ENCODE measurements at regions not wholly inside any gene's neighbourhood (a gene's known extent, or its start where the extent isn't known, plus 50 kb on each side); places are given as distances from the start of the nearest gene placed in this dataset.
"Not testable (repeated sequence)": the region's sequence is repeated elsewhere in the genome, so short reads cannot be mapped to it uniquely, and the experiment has no call there.

DNA sequence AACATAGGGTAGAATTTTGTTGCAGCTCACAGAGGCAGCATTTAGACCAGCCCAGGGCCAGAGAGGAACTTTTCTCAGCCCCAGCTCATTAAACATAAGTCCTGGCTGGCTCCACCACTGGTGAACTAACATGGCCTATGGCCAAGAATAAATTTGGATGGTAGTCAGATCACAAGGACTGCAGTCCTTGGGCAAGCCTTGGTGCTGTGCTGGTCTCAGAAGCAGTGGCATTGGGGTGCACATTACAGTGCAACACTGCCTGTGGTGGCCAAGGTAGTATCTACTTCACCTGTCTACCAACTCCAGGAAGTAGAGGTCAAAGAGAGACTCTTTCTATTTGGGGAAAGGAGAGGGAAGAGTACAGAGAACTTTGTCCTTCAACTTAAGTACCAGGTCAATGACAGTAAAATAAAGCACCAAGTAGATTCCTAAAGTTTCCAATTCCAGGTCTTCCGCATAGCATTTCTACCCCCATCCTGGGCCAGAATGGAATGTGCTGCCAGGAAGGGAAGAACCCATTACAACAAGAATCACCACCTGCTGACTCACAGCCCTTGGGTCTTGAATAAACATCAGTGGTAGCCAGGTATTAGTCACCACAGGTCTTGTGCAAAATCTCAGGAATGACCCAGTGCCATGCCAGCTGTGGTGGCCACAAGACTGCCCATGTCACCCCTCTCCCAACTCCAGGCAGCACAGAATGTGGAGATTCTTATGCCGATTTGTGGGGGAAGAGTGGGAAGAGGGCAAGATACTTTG lies 155.4 kb upstream of the FSIP2 start:
- Histone ChIP-seq H3K27ac (no peak overlapping the region), H3K36me3 (no peaks in the 10 kb centered on the region), H3K9me3 (no peaks in the 10 kb centered on the region), H3K4me1 (replicated peaks) (no peaks in the 10 kb centered on the region), H3K27me3 (replicated peaks; ENCODE audit: insufficient read depth) (no peaks in the 10 kb centered on the region), H3K4me3 (no peak overlapping the region)
- DNase-seq (ENCODE audit: low spot score) = no peak
- intact Hi-C loops (cut with DNase I) = no loop called here
- WGBS = 98% methylated on average over 2 of the region's 2 CpGs
- TF ChIP-seq POLR2A (IDR thresholded peaks at IDR 0.05) (no peak), CTCF (IDR thresholded peaks at IDR 0.05) (no peak), POLR2AphosphoS5 (IDR thresholded peaks at IDR 0.05) (no peak)

- H3K4me1 ChIP-seq (replicated peaks); DNase-seq (ENCODE audit: low spot score); H3K4me3 ChIP-seq; H3K9me3 ChIP-seq; intact Hi-C loops (cut with DNase I); H3K27ac ChIP-seq; H3K36me3 ChIP-seq; H3K27me3 ChIP-seq (replicated peaks; ENCODE audit: insufficient read depth): not testable (repeated sequence)
- WGBS = 75% methylated on average over 5 of the region's 5 CpGs
Measured at GRCh38 chr2:185585165-185585564, 153.4 kb upstream of the FSIP2 start.

GRCh38 chr2:185591276-185591675 lies 147.3 kb upstream of the FSIP2 start:
- H3K36me3 ChIP-seq; H3K4me3 ChIP-seq; H3K4me1 ChIP-seq (replicated peaks); H3K27me3 ChIP-seq (replicated peaks; ENCODE audit: insufficient read depth); H3K27ac ChIP-seq; intact Hi-C loops (cut with DNase I); H3K9me3 ChIP-seq; DNase-seq (ENCODE audit: low spot score): not testable (repeated sequence)
- WGBS = 74% methylated on average over 14 of the region's 14 CpGs

- intact Hi-C loops (cut with DNase I) = no loop called here
- Histone ChIP-seq H3K9me3 (no peaks in the 10 kb centered on the region), H3K4me3 (no peak overlapping the region), H3K36me3 (no peaks in the 10 kb centered on the region), H3K27ac (no peak overlapping the region), H3K27me3 (replicated peaks; ENCODE audit: insufficient read depth) (no peaks in the 10 kb centered on the region), H3K4me1 (replicated peaks) (no peaks in the 10 kb centered on the region)
- DNase-seq (ENCODE audit: low spot score) = no peak
- TF ChIP-seq CTCF (IDR thresholded peaks at IDR 0.05) (no peak), POLR2A (IDR thresholded peaks at IDR 0.05) (no peak), POLR2AphosphoS5 (IDR thresholded peaks at IDR 0.05) (no peak)
- WGBS = 71% methylated on average over 1 of the region's 1 CpG
Measured at GRCh38 chr2:185607945-185608344, 130.7 kb upstream of the FSIP2 start.

DNA sequence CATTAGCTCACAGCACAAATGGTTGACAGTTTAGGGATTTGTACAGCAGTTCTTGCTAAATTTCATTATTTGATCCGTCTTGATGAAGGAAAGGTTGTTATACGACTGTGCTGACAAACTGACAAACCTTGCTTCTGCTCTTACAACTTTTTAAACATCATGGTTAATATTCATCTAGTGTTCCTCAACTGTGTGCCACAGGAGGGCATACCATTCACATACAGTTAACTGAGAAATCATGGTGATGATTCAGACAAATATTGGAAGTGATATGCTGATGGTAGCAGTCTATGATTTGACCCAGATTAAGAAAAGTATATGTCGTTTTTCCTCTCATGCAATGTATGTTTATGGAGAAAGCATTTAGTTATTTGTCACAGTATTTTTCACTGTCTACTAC lies 129.8 kb upstream of the FSIP2 start:
- 46% methylated on average over 3 of the region's 3 CpGs for WGBS
- no peak for TF ChIP-seq POLR2A (IDR thresholded peaks at IDR 0.05)
- TF ChIP-seq CTCF (IDR thresholded peaks at IDR 0.05) = no peak
- no peak for TF ChIP-seq POLR2AphosphoS5 (IDR thresholded peaks at IDR 0.05)
- Histone ChIP-seq H3K4me3 (no peak overlapping the region), H3K4me1 (replicated peaks) (no peaks in the 10 kb centered on the region), H3K27ac (no peak overlapping the region), H3K36me3 (no peaks in the 10 kb centered on the region), H3K9me3 (no peaks in the 10 kb centered on the region), H3K27me3 (replicated peaks; ENCODE audit: insufficient read depth) (no peaks in the 10 kb centered on the region)
- intact Hi-C loops (cut with DNase I) = no loop called here
- DNase-seq (ENCODE audit: low spot score) = no peak

GRCh38 chr2:185610301-185610700 lies 128.3 kb upstream of the FSIP2 start:
- H3K27ac ChIP-seq = no peak overlapping the region

More at GRCh38 chr2:185610301-185610700, 128.3 kb upstream of the FSIP2 start:
- intact Hi-C loops (cut with DNase I) = no loop called here
- no peaks in the 10 kb centered on the region for H3K9me3 ChIP-seq
- H3K36me3 ChIP-seq = no peaks in the 10 kb centered on the region
- H3K27me3 ChIP-seq (replicated peaks; ENCODE audit: insufficient read depth) = no peaks in the 10 kb centered on the region
- TF ChIP-seq CTCF (IDR thresholded peaks at IDR 0.05) (no peak), POLR2A (IDR thresholded peaks at IDR 0.05) (no peak), POLR2AphosphoS5 (IDR thresholded peaks at IDR 0.05) (no peak)
- DNase-seq (ENCODE audit: low spot score) = no peak
- no peak overlapping the region for H3K4me3 ChIP-seq
- 63% methylated on average over 1 of the region's 1 CpG for WGBS
- no peaks in the 10 kb centered on the region for H3K4me1 ChIP-seq (replicated peaks)

All from prostate gland (tissue), 2 donors.